SU-DHL-6 (cell line): ENCODE measurements at regions not wholly inside any gene's neighbourhood (a gene's known extent, or its start where the extent isn't known, plus 50 kb on each side); places are given as distances from the start of the nearest gene placed in this dataset.

Experiments used
- CTCF ChIP-seq: fragments of 200-600 bp; sonication (generic); IDR thresholded peaks from one replicate; pipeline ENCODE4 v1.5.1; 2017; ENCODE audit warnings: antibody characterized with exemption, mild to moderate bottlenecking, low read length, moderate library complexity; ENCODE audit not compliant: insufficient read depth, poor library complexity, severe bottlenecking
- EZH2phosphoT487 ChIP-seq: fragments of 200-600 bp; sonication (generic), shearing (Covaris generic); conservative IDR thresholded peaks from 2 replicates; pipeline ENCODE4 v1.6.1; 2018; ENCODE audit warnings: mild to moderate bottlenecking, antibody characterized with exemption, low read length, moderate library complexity, mixed read lengths

- TF ChIP-seq CTCF (no peak), EZH2phosphoT487 (no peak)
Measured at GRCh38 chr6:4340544-4340943, 205.2 kb upstream of the ECI2 start.
